Activated CD8-positive, alpha-beta T cell treated with anti-CD3 and anti-CD28 coated beads, Interleukin-2, amount 10 ng/mL, durations not matched to agents 7 days and 5 days (primary cell): ENCODE measurements at regions not wholly inside any gene's neighbourhood (a gene's known extent, or its start where the extent isn't known, plus 50 kb on each side); places are given as distances from the start of the nearest gene placed in this dataset.

ENCODE experiments used
- ATAC-seq: fragments of 150-1000 bp; cut with Tn5 transposase; one replicate; pipeline ENCODE4 v1.10.0; 2021; ENCODE audit warnings: moderate library complexity
- CTCF ChIA-PET: fragments of 350-600 bp; sonication (Branson Sonifier 250); formaldehyde crosslinking; loops from one replicate; lab custom pipeline; 2021; ENCODE audit warnings: antibody characterized with exemption; lab: Charles Lee
- POLR2A ChIA-PET: fragments of 350-600 bp; sonication (Branson Sonifier 250); formaldehyde crosslinking; loops from one replicate; lab custom pipeline; 2021; ENCODE audit warnings: antibody characterized with exemption; lab: Charles Lee
- DNase-seq: peaks from one replicate; pipeline ENCODE4 v3.0.0-alpha.2; 2020
- H3K27ac Mint-ChIP-seq: one replicate; pipeline ENCODE4 v1.8.0; 2021; ENCODE audit warnings: mild to moderate bottlenecking, mixed read lengths
- H3K27me3 Mint-ChIP-seq: one replicate; pipeline ENCODE4 v1.8.0; 2021; ENCODE audit warnings: low read depth, mixed read lengths
- H3K36me3 Mint-ChIP-seq: one replicate; pipeline ENCODE4 v1.8.0; 2021; ENCODE audit warnings: low read depth, mixed read lengths
- H3K4me1 Mint-ChIP-seq: one replicate; pipeline ENCODE4 v1.8.0; 2021; ENCODE audit warnings: low read depth, mixed read lengths
- H3K4me3 Mint-ChIP-seq: one replicate; pipeline ENCODE4 v1.8.0; 2021; ENCODE audit warnings: mild to moderate bottlenecking, mixed read lengths
- H3K9me3 Mint-ChIP-seq: one replicate; pipeline ENCODE4 v1.8.0; 2022; ENCODE audit warnings: mixed read lengths; ENCODE audit not compliant: insufficient read depth

GRCh38 chr7:42389697-42390096, 152.7 kb upstream of the GLI3 start:
- ChIA-PET CTCF (no interaction called here), POLR2A (no interaction called here)
- no peaks in the 10 kb centered on the region for H3K36me3 Mint-ChIP-seq
- no peaks in the 10 kb centered on the region for H3K4me1 Mint-ChIP-seq
- H3K27ac Mint-ChIP-seq: no peak overlapping the region
- H3K27me3 Mint-ChIP-seq: no peaks in the 10 kb centered on the region
- H3K9me3 Mint-ChIP-seq: no peaks in the 10 kb centered on the region
- no peak for DNase-seq
- no peak for ATAC-seq
- H3K4me3 Mint-ChIP-seq: no peak overlapping the region

- H3K4me1 Mint-ChIP-seq: no peaks in the 10 kb centered on the region
- ChIA-PET POLR2A (no interaction called here), CTCF (no interaction called here)
- H3K27me3 Mint-ChIP-seq: no peaks in the 10 kb centered on the region
- H3K27ac Mint-ChIP-seq: no peak overlapping the region
- no peak for DNase-seq
- H3K36me3 Mint-ChIP-seq: no peaks in the 10 kb centered on the region
- no peak for ATAC-seq
- no peaks in the 10 kb centered on the region for H3K9me3 Mint-ChIP-seq
- H3K4me3 Mint-ChIP-seq: no peak overlapping the region
These were observed 148.9 kb upstream of the GLI3 start for GRCh38 chr7:42385912-42386311.

- no peaks in the 10 kb centered on the region for H3K27me3 Mint-ChIP-seq
- H3K36me3 Mint-ChIP-seq: no peaks in the 10 kb centered on the region
- no peaks in the 10 kb centered on the region for H3K9me3 Mint-ChIP-seq
- H3K4me3 Mint-ChIP-seq: no peak overlapping the region
- no peak overlapping the region for H3K27ac Mint-ChIP-seq
- no peak for ATAC-seq
- no peaks in the 10 kb centered on the region for H3K4me1 Mint-ChIP-seq
- ChIA-PET POLR2A (no interaction called here), CTCF (no interaction called here)
- no peak for DNase-seq
These were observed 144.2 kb upstream of the GLI3 start for GRCh38 chr7:42381161-42381560.

- no peak for DNase-seq
- no peak overlapping the region for H3K4me3 Mint-ChIP-seq
- no peak overlapping the region for H3K27ac Mint-ChIP-seq
- ChIA-PET POLR2A (no interaction called here), CTCF (no interaction called here)
- no peaks in the 10 kb centered on the region for H3K36me3 Mint-ChIP-seq
- H3K27me3 Mint-ChIP-seq: no peaks in the 10 kb centered on the region
- no peaks in the 10 kb centered on the region for H3K9me3 Mint-ChIP-seq
- no peaks in the 10 kb centered on the region for H3K4me1 Mint-ChIP-seq
- ATAC-seq: no peak
These were observed 143.4 kb upstream of the GLI3 start for GRCh38 chr7:42380401-42380800.

GRCh38 chr7:42378149-42378548, 141.1 kb upstream of the GLI3 start:
- POLR2A ChIA-PET: no interaction called here
- Mint-ChIP-seq H3K4me3 (no peak overlapping the region), H3K27me3 (no peaks in the 10 kb centered on the region), H3K4me1 (no peaks in the 10 kb centered on the region), H3K27ac (no peak overlapping the region), H3K36me3 (no peaks in the 10 kb centered on the region), H3K9me3 (no peaks in the 10 kb centered on the region)
- ATAC-seq: no peak
- CTCF ChIA-PET: no interaction called here
- DNase-seq: no peak

GRCh38 chr7:42373285-42373684, 136.3 kb upstream of the GLI3 start:
- no peaks in the 10 kb centered on the region for H3K9me3 Mint-ChIP-seq
- no peak overlapping the region for H3K4me3 Mint-ChIP-seq

GRCh38 chr7:42372479-42372878, 135.5 kb upstream of the GLI3 start:
- Mint-ChIP-seq H3K4me3 (no peak overlapping the region), H3K27ac (no peak overlapping the region), H3K36me3 (no peaks in the 10 kb centered on the region), H3K4me1 (no peaks in the 10 kb centered on the region), H3K27me3 (no peaks in the 10 kb centered on the region), H3K9me3 (no peaks in the 10 kb centered on the region)
- ChIA-PET CTCF (no interaction called here), POLR2A (no interaction called here)
- no peak for ATAC-seq
- no peak for DNase-seq

More at GRCh38 chr7:42373285-42373684, 136.3 kb upstream of the GLI3 start:
- ChIA-PET CTCF (no interaction called here), POLR2A (no interaction called here)
- no peak for DNase-seq
- H3K36me3 Mint-ChIP-seq: no peaks in the 10 kb centered on the region
- H3K27me3 Mint-ChIP-seq: no peaks in the 10 kb centered on the region
- no peak overlapping the region for H3K27ac Mint-ChIP-seq
- no peak for ATAC-seq
- H3K4me1 Mint-ChIP-seq: no peaks in the 10 kb centered on the region

GRCh38 chr7:42359946-42360345, 122.9 kb upstream of the GLI3 start:
- POLR2A ChIA-PET: no interaction called here
- H3K36me3 Mint-ChIP-seq: no peaks in the 10 kb centered on the region
- no peaks in the 10 kb centered on the region for H3K9me3 Mint-ChIP-seq
- ATAC-seq (no peak), DNase-seq (no peak)
- H3K4me1 Mint-ChIP-seq: no peaks in the 10 kb centered on the region
- H3K4me3 Mint-ChIP-seq: no peak overlapping the region
- H3K27ac Mint-ChIP-seq: no peak overlapping the region
- no peaks in the 10 kb centered on the region for H3K27me3 Mint-ChIP-seq
- CTCF ChIA-PET: no interaction called here

- Mint-ChIP-seq H3K4me1 (no peaks in the 10 kb centered on the region), H3K27me3 (no peaks in the 10 kb centered on the region), H3K9me3 (no peaks in the 10 kb centered on the region), H3K36me3 (no peaks in the 10 kb centered on the region), H3K4me3 (no peak overlapping the region), H3K27ac (no peak overlapping the region)
- POLR2A ChIA-PET: no interaction called here
- CTCF ChIA-PET: no interaction called here
- ATAC-seq: no peak
- no peak for DNase-seq
These were observed 114.4 kb upstream of the GLI3 start for GRCh38 chr7:42351316-42351935.

GRCh38 chr7:42350801-42351200, 113.8 kb upstream of the GLI3 start:
- no peaks in the 10 kb centered on the region for H3K36me3 Mint-ChIP-seq
- ATAC-seq: no peak
- H3K4me3 Mint-ChIP-seq: no peak overlapping the region
- no peaks in the 10 kb centered on the region for H3K4me1 Mint-ChIP-seq
- no peaks in the 10 kb centered on the region for H3K27me3 Mint-ChIP-seq
- ChIA-PET POLR2A (no interaction called here), CTCF (no interaction called here)
- DNase-seq: no peak
- no peaks in the 10 kb centered on the region for H3K9me3 Mint-ChIP-seq
- no peak overlapping the region for H3K27ac Mint-ChIP-seq

- H3K27me3 Mint-ChIP-seq: no peaks in the 10 kb centered on the region
- no peaks in the 10 kb centered on the region for H3K9me3 Mint-ChIP-seq
- ChIA-PET POLR2A (no interaction called here), CTCF (no interaction called here)
- DNase-seq: no peak
- no peak overlapping the region for H3K4me3 Mint-ChIP-seq
- H3K36me3 Mint-ChIP-seq: no peaks in the 10 kb centered on the region
- ATAC-seq: no peak
- H3K4me1 Mint-ChIP-seq: no peaks in the 10 kb centered on the region
- H3K27ac Mint-ChIP-seq: no peak overlapping the region
These were observed 111.6 kb upstream of the GLI3 start for GRCh38 chr7:42348631-42349030.

- ChIA-PET CTCF (no interaction called here), POLR2A (no interaction called here)
- no peaks in the 10 kb centered on the region for H3K9me3 Mint-ChIP-seq
- H3K4me1 Mint-ChIP-seq: no peaks in the 10 kb centered on the region
- H3K36me3 Mint-ChIP-seq: no peaks in the 10 kb centered on the region
- H3K4me3 Mint-ChIP-seq: no peak overlapping the region
- no peak overlapping the region for H3K27ac Mint-ChIP-seq
- H3K27me3 Mint-ChIP-seq: no peaks in the 10 kb centered on the region
- ATAC-seq (no peak), DNase-seq (no peak)
These were observed 111.1 kb upstream of the GLI3 start for GRCh38 chr7:42348071-42348470.

- POLR2A ChIA-PET: no interaction called here
- no peaks in the 10 kb centered on the region for H3K27me3 Mint-ChIP-seq
- CTCF ChIA-PET: no interaction called here
These were observed 110.6 kb upstream of the GLI3 start for GRCh38 chr7:42347616-42348015.

More at GRCh38 chr7:42347616-42348015, 110.6 kb upstream of the GLI3 start:
- H3K4me3 Mint-ChIP-seq: no peak overlapping the region
- no peak overlapping the region for H3K27ac Mint-ChIP-seq
- ATAC-seq: no peak
- H3K4me1 Mint-ChIP-seq: no peaks in the 10 kb centered on the region
- no peaks in the 10 kb centered on the region for H3K9me3 Mint-ChIP-seq
- no peak for DNase-seq
- no peaks in the 10 kb centered on the region for H3K36me3 Mint-ChIP-seq
